GM18873 (cell line): ENCODE measurements at regions not wholly inside any gene's neighbourhood (a gene's known extent, or its start where the extent isn't known, plus 50 kb on each side); places are given as distances from the start of the nearest gene placed in this dataset.
"Not testable (repeated sequence)": the region's sequence is repeated elsewhere in the genome, so short reads cannot be mapped to it uniquely, and the experiment has no call there.

Source experiments
- ATAC-seq: cut with Tn5 transposase; IDR thresholded peaks from one replicate; pipeline ENCODE4 v1.9.1; 2021; ENCODE audit warnings: mild to moderate bottlenecking, moderate library complexity, moderate number of reproducible peaks; ENCODE audit not compliant: unreplicated experiment, low FRiP score

- ATAC-seq: no peak
These were observed 83.9 kb upstream of the ITGB1 start for GRCh38 chr10:33041783-33042437.

GRCh38 chr10:33040436-33040835, 82.4 kb upstream of the ITGB1 start:
- ATAC-seq: no peak

DNA sequence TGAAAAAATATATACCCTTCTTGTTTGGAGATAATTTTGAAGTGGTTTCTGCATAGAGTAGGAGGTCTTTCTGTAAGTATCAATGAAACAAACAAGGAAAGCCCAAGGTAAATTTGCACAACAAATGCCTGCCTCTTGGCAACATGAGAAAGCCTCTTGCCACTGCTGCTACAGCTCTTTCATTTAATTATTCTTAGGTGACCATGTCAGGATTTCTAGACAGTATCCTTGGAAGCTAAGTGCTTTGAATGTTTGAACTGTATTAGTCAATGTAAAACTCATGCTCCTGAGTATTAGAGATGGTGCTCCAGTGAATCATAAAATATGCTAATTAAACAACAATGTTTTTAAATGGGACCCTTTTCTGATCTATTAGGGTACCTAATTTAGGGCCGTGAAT, 81.2 kb upstream of the ITGB1 start:
- ATAC-seq: no peak

DNA sequence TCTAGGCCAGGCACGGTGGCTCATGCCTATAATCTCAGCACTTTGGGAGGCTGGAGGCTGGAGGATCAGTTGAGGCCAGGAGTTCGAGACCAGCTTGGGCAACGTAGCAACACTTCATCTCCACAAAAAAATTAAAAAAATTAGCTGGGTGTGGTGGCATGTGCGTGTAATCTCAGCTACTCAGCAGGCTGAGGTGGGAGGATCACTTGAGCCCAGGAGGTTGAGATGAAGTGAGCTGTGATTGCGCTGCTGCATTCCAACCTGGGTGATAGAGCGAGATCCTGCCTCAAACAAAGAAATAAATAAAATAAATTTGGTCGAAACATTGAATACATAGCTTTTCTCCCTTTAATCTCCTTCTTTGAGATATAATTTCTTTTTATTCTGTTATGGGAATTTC, 80.6 kb upstream of the ITGB1 start:
- ATAC-seq: no peak

GRCh38 chr10:33037726-33038125, 79.7 kb upstream of the ITGB1 start:
- no peak for ATAC-seq

GRCh38 chr10:33036670-33037069, 78.6 kb upstream of the ITGB1 start:
- no peak for ATAC-seq

DNA sequence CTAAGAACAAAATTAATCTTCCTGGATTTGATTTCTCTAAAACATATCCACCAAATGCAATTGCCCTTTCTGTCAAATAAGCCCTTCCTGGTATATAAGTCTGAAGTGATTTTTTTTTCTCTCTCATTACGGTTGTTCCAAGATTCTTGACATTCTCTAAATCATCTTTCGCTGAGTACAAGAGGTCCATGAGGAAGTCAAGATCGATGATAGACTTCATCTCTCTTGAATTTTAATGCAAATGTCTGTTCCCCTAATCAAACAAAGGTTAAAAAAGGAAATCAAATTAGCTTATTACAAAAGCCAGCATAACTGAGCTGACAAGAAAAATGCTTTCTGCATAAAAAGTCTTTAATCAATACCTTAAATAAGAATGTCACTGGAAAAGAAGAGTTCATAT, 77.4 kb upstream of the ITGB1 start:
- no peak for ATAC-seq

DNA sequence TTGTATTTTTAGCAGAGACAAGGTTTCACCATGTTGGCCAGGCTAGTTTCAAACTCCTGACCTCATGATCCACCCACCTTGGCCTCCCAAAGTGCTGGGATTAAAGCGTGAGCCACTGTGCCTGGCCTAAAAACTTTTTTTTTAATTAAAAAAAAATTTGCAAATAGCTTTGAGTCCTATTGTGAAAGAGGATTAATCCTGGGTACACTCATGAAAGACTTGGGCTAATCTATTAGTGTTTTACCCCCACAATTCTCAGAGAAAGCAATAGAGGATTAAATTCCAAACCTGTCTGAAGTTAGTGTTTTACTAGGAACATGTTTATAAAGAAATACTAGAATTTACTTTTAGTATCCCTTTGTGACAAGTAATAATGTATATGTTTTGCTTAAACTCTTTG, 76.9 kb upstream of the ITGB1 start:
- ATAC-seq: no peak

GRCh38 chr10:33032654-33033151, 74.7 kb upstream of the ITGB1 start:
- ATAC-seq: no peak

DNA sequence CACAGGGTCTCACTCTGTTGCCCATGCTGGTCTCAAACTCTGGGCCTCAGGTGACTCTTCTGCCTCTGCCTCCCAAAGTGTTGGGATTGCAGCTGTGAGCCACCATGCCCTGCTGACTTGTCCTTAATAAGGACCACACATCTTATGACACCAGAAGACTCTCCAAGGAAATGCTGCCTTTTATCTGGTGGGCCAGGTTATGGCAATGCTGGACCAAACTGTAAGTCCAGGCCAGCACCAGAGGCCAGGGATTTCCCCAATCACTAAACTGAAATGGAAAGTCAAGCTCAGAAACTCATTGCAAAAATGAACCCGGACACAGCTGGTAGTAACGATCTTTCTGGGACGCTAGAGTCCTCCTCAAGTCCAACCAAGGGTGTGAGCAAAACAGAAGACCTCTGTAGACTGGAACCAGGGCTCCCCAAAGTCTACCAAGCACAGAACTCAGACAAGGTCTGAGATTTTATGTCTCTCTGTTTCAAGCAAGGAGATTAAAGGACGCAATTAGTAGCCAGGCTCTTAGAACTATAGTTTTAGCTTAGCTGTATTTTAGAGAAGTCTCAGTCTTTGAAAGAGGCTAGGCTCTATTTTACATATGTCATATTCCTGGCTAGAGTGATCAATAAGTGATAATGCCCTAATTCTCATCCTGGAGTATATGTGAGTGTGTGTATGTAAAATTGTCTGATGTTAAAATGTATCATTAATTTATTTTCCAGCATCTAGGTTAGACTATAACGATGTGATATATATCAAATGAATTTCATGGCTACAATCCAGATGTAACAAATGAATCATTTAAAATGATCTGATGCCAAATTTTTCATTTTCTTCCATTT, 74.0 kb upstream of the ITGB1 start:
- no peak for ATAC-seq

GRCh38 chr10:33031171-33031570, 73.1 kb upstream of the ITGB1 start:
- ATAC-seq: no peak

- ATAC-seq: not testable (repeated sequence)
These were observed 70.5 kb upstream of the ITGB1 start for GRCh38 chr10:33028515-33028914.

DNA sequence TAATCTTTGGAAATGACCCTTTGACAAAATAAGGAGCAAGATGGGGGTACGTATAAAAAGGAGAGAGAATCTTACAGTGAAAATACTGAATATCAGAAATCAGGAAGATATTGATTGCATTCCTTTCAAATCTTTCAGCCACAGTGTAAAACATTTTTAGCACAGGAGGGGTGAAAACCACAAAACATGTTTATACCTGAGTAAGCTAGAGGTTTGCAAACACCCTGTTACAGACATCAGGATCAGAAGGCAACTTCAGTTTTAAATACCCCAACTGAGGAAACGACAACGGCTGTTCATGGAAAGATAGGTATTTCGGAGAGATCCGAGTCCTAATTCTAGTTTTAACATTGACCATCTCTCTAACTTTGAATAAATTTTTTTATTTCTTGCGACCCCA, 69.1 kb upstream of the ITGB1 start:
- no peak for ATAC-seq

DNA sequence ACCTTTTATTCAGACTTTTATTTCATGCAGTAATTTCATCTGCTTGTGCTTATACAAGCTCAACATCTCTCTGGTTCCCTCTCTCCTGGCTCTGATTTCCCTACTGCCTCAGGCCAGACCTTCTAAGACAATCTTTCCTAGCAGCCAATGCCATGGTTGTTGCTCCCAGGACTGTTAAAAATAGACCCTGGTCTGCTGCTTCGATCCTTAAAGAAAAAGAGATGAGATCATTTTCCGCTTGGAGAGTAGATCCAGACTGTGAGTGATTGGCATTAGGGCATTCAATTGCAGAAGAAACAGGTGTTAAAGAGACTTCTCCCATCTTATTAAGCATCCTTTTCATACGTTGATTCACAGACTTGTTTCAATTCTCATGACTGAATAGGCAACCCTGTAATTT, 68.4 kb upstream of the ITGB1 start:
- no peak for ATAC-seq

DNA sequence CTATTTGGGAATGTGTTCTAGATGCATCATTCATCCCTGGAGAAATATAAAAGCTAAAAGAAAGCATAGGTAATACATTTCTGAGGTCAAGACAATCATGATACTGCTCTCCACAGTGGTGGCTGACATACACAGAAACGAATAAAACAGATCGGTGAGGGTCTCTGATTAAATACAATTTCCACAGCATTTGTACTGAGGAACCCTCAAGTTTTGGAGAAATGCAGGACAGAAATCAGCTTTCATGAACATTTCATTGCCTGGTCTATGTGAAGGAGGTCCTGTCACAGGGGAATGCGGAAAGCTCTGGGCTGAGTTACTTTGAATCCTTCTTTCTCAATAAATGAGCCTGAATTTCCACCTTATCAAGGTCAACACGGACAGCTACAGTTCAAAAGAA, 67.9 kb upstream of the ITGB1 start:
- ATAC-seq: no peak

DNA sequence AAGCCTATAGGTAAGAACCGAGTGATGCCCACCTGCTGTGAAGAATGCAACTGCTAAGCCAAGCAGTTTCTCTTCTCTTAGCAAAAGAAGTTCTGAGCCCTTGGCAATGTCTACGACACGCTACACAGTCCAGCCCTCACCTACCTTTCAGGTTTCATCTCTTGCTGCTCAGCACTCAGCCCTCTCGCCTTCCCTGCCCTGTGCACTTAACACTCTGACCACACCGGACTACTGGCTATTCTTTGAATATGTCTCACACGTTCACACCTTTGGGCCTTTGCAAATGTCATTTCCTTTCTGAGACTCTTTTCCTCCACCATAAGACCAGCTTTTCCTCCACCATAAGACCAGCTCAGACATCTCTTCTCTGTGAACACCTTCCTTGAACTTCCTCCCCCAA, 67.0 kb upstream of the ITGB1 start:
- ATAC-seq: no peak

DNA sequence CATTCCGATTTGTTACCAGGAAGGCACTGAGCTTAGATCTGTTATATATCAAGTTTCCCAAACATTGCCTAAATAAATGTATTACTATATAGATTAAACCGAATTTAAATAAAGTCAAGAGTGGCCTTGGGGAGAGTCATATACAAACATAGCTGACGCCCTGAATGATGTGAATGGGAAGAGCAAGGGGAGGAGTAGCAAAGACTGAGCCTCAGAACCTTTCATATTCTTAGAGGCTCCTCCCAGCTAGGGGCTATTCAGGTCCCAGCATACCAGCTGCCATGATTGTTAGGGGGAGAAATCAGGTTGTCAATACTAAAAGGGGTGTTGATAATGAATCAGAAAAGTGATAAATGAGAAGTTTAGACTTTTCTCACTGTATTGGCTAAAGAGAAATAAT, 64.7 kb upstream of the ITGB1 start:
- no peak for ATAC-seq

- ATAC-seq: no peak
These were observed 64.1 kb upstream of the ITGB1 start for GRCh38 chr10:33022090-33022489.

- ATAC-seq: no peak
These were observed 59.0 kb upstream of the ITGB1 start for GRCh38 chr10:33016988-33017387.

GRCh38 chr10:33015761-33016547, 57.9 kb upstream of the ITGB1 start:
- ATAC-seq: no peak

- not testable (repeated sequence) for ATAC-seq
These were observed 55.3 kb upstream of the ITGB1 start for GRCh38 chr10:33013331-33013730.
